ENCODE measurements at regions not wholly inside any gene's neighbourhood (a gene's known extent, or its start where the extent isn't known, plus 50 kb on each side); places are given as distances from the start of the nearest gene placed in this dataset.

- no peak for DNase-seq
- no peak overlapping the region for H3K4me2 ChIP-seq (replicated peaks; ENCODE audit: extremely low read depth, low read length, poor library complexity, severe bottlenecking)
- H4K20me1 ChIP-seq (ENCODE audit: insufficient read depth, low read length), result no peaks in the 10 kb centered on the region
- no peak overlapping the region for H2AFZ ChIP-seq (ENCODE audit: insufficient read depth, low read depth, low read length, poor library complexity, severe bottlenecking)
- no peaks in the 10 kb centered on the region for H3K79me2 ChIP-seq (ENCODE audit: insufficient read depth, low read length)
- H3K27ac ChIP-seq (ENCODE audit: low read depth in 1 of 2, low read length in 2 of 2), result no peak overlapping the region
- TF ChIP-seq CTCF (IDR thresholded peaks at IDR 0.05), result no peak
- Mint-ChIP-seq H3K4me1 (no peaks in the 10 kb centered on the region), H3K9me3 (peaks cover 0 to 12% (median under 1%) of the 10 kb centered on the region in 7 donors), H3K4me3 (no peak overlapping the region), H3K36me3 (no peaks in the 10 kb centered on the region), H3K27me3 (ENCODE audit: low read depth in 3 of 3) (no peaks in the 10 kb centered on the region), H3K27ac (no peak overlapping the region)
- H3K9me3 ChIP-seq (replicated peaks in 1 of 2; ENCODE audit: control insufficient read depth in 1 of 2, insufficient read depth in 1 of 2, low read length in 2 of 2), result peaks cover 4 to 6% of the 10 kb centered on the region in 2 donors
- no peak overlapping the region for H3K4me3 ChIP-seq (replicated peaks in 1 of 3; ENCODE audit: low read depth in 2 of 3, low read length in 3 of 3)
- intact Hi-C loops (cut with micrococcal nuclease), result no loop called here
- H3K27me3 ChIP-seq (ENCODE audit: control insufficient read depth in 2 of 2, insufficient read depth in 2 of 2, low read length in 2 of 2), result no peaks in the 10 kb centered on the region
- no peak overlapping the region for H3K9ac ChIP-seq (ENCODE audit: insufficient read depth, low read length, poor library complexity, severe bottlenecking)
- WGBS (ENCODE audit: insufficient coverage), result 50% methylated on average over 1 of the region's 2 CpGs
- H3K36me3 ChIP-seq (replicated peaks in 1 of 2; ENCODE audit: control insufficient read depth in 1 of 2, insufficient read depth in 2 of 2, low read length in 2 of 2), result no peaks in the 10 kb centered on the region
- no peaks in the 10 kb centered on the region for H3K4me1 ChIP-seq (ENCODE audit: control insufficient read depth in 1 of 2, insufficient read depth in 2 of 2, low read length in 2 of 2)
Observed at GRCh38 chr2:76019128-76019527, 308.4 kb upstream of the GCFC2 start.

- WGBS (ENCODE audit: insufficient coverage), result no CpG with 5 or more reads among the region's 2 CpGs
- Mint-ChIP-seq H3K9me3 (peaks cover 0 to 2% (median 0%) of the 10 kb centered on the region in 7 donors), H3K4me3 (no peak overlapping the region), H3K27me3 (ENCODE audit: low read depth in 3 of 3) (no peaks in the 10 kb centered on the region), H3K4me1 (no peaks in the 10 kb centered on the region), H3K36me3 (no peaks in the 10 kb centered on the region), H3K27ac (no peak overlapping the region)
- no peaks in the 10 kb centered on the region for H3K79me2 ChIP-seq (ENCODE audit: insufficient read depth, low read length)
- no peaks in the 10 kb centered on the region for H3K9me3 ChIP-seq (replicated peaks in 1 of 2; ENCODE audit: control insufficient read depth in 1 of 2, insufficient read depth in 1 of 2, low read length in 2 of 2)
- no peaks in the 10 kb centered on the region for H3K27me3 ChIP-seq (ENCODE audit: control insufficient read depth in 2 of 2, insufficient read depth in 2 of 2, low read length in 2 of 2)
- H3K9ac ChIP-seq (ENCODE audit: insufficient read depth, low read length, poor library complexity, severe bottlenecking), result no peak overlapping the region
- H3K4me1 ChIP-seq (ENCODE audit: control insufficient read depth in 1 of 2, insufficient read depth in 2 of 2, low read length in 2 of 2), result no peaks in the 10 kb centered on the region
- H3K4me2 ChIP-seq (replicated peaks; ENCODE audit: extremely low read depth, low read length, poor library complexity, severe bottlenecking), result no peak overlapping the region
- H3K4me3 ChIP-seq (replicated peaks in 1 of 3; ENCODE audit: low read depth in 2 of 3, low read length in 3 of 3), result no peak overlapping the region
- intact Hi-C loops (cut with micrococcal nuclease), result no loop called here
- DNase-seq, result no peak
- no peak overlapping the region for H3K27ac ChIP-seq (ENCODE audit: low read depth in 1 of 2, low read length in 2 of 2)
- H4K20me1 ChIP-seq (ENCODE audit: insufficient read depth, low read length), result no peaks in the 10 kb centered on the region
- H2AFZ ChIP-seq (ENCODE audit: insufficient read depth, low read depth, low read length, poor library complexity, severe bottlenecking), result no peak overlapping the region
- TF ChIP-seq CTCF (IDR thresholded peaks at IDR 0.05), result no peak
- no peaks in the 10 kb centered on the region for H3K36me3 ChIP-seq (replicated peaks in 1 of 2; ENCODE audit: control insufficient read depth in 1 of 2, insufficient read depth in 2 of 2, low read length in 2 of 2)
Observed at GRCh38 chr2:76009484-76009883, 298.8 kb upstream of the GCFC2 start.
